ENCODE measurements at regions not wholly inside any gene's neighbourhood (a gene's known extent, or its start where the extent isn't known, plus 50 kb on each side); places are given as distances from the start of the nearest gene placed in this dataset.

- DNase-seq (ENCODE audit: low spot score), result no peak
- POLR2A ChIA-PET (ENCODE audit: low non-redundant PET), result no interaction called here
Measured at GRCh38 chr3:103083848-103084631, 649.2 kb downstream of the ZPLD1 start.

GRCh38 chr3:103085465-103085864 lies 650.6 kb downstream of the ZPLD1 start:
- H3K27ac ChIP-seq, result no peak overlapping the region
- no peak for DNase-seq (ENCODE audit: low spot score)
- ChIA-PET CTCF (no interaction called here), POLR2A (ENCODE audit: low non-redundant PET) (no interaction called here)
- TF ChIP-seq CTCF (conservative IDR thresholded peaks at IDR 0.05; ENCODE audit: low read depth), result no peak

More at GRCh38 chr3:103083848-103084631, 649.2 kb downstream of the ZPLD1 start:
- no peak overlapping the region for H3K27ac ChIP-seq
- CTCF ChIA-PET, result no interaction called here
- TF ChIP-seq CTCF (conservative IDR thresholded peaks at IDR 0.05; ENCODE audit: low read depth), result no peak

- H3K27ac ChIP-seq, result no peak overlapping the region
- TF ChIP-seq CTCF (conservative IDR thresholded peaks at IDR 0.05; ENCODE audit: low read depth), result no peak
- CTCF ChIA-PET, result no interaction called here
- POLR2A ChIA-PET (ENCODE audit: low non-redundant PET), result no interaction called here
- DNase-seq (ENCODE audit: low spot score), result no peak
Measured at GRCh38 chr3:103089758-103090157, 654.9 kb downstream of the ZPLD1 start.

GRCh38 chr3:103105206-103105605 lies 670.4 kb downstream of the ZPLD1 start:
- TF ChIP-seq CTCF (conservative IDR thresholded peaks at IDR 0.05; ENCODE audit: low read depth), result no peak
- no peak overlapping the region for H3K27ac ChIP-seq
- POLR2A ChIA-PET (ENCODE audit: low non-redundant PET), result no interaction called here
- no peak for DNase-seq (ENCODE audit: low spot score)
- CTCF ChIA-PET, result no interaction called here

- TF ChIP-seq CTCF (conservative IDR thresholded peaks at IDR 0.05; ENCODE audit: low read depth), result no peak
- CTCF ChIA-PET, result interaction anchor here (1.6 kb wide), 1 partner anchor 438 kb away, joined by 3 read pairs; no protein-coding TSS in a partner anchor
- POLR2A ChIA-PET (ENCODE audit: low non-redundant PET), result no interaction called here
- H3K27ac ChIP-seq, result no peak overlapping the region
- DNase-seq (ENCODE audit: low spot score), result no peak
Measured at GRCh38 chr3:103112273-103112672, 677.5 kb downstream of the ZPLD1 start.

- DNase-seq (ENCODE audit: low spot score), result no peak
- POLR2A ChIA-PET (ENCODE audit: low non-redundant PET), result no interaction called here
- no peak for TF ChIP-seq CTCF (conservative IDR thresholded peaks at IDR 0.05; ENCODE audit: low read depth)
- CTCF ChIA-PET, result interaction anchor here (0.6 kb wide), 2 partner anchors 112 to 1527 kb away, joined by 3 read pairs; no protein-coding TSS in a partner anchor
- no peak overlapping the region for H3K27ac ChIP-seq
Measured at GRCh38 chr3:103126115-103126514, 691.3 kb downstream of the ZPLD1 start.
